Nephron progenitor cell (in vitro differentiated cells): ENCODE measurements at regions not wholly inside any gene's neighbourhood (a gene's known extent, or its start where the extent isn't known, plus 50 kb on each side); places are given as distances from the start of the nearest gene placed in this dataset.
"Not testable (repeated sequence)": the region's sequence is repeated elsewhere in the genome, so short reads cannot be mapped to it uniquely, and the experiment has no call there.

Source experiments
- DNase-seq: peaks from one replicate; pipeline ENCODE4 v3.0.0; 2021
- H3K27ac Mint-ChIP-seq: 2 replicates; pipeline ENCODE4 v1.8.0; 2021; ENCODE audit warnings: mild to moderate bottlenecking, moderate library complexity, mixed read lengths
- H3K27me3 Mint-ChIP-seq: 2 replicates; pipeline ENCODE4 v1.8.0; 2021; ENCODE audit warnings: mild to moderate bottlenecking, low read depth, mixed read lengths; ENCODE audit not compliant: poor library complexity
- H3K36me3 Mint-ChIP-seq: 2 replicates; pipeline ENCODE4 v1.8.0; 2021; ENCODE audit warnings: low read depth, mixed read lengths
- H3K4me1 Mint-ChIP-seq: 2 replicates; pipeline ENCODE4 v1.8.0; 2021; ENCODE audit warnings: mixed read lengths
- H3K4me3 Mint-ChIP-seq: 2 replicates; pipeline ENCODE4 v1.8.0; 2021; ENCODE audit warnings: mild to moderate bottlenecking, moderate library complexity, mixed read lengths
- H3K9me3 Mint-ChIP-seq: 2 replicates; pipeline ENCODE4 v1.8.0; 2021; ENCODE audit warnings: mild to moderate bottlenecking, moderate library complexity, mixed read lengths
- TF ChIP-seq, protein P1 (sequence below): fragments of 200-600 bp; sonication (generic); IDR thresholded peaks from 2 replicates; pipeline ENCODE4 v1.5.0; 2021; ENCODE audit warnings: antibody characterized with exemption

- Mint-ChIP-seq H3K4me3 (no peak overlapping the region), H3K27me3 (no peaks in the 10 kb centered on the region), H3K4me1 (no peaks in the 10 kb centered on the region), H3K9me3 (peaks cover 28% of the 10 kb centered on the region), H3K36me3 (no peaks in the 10 kb centered on the region), H3K27ac (no peak overlapping the region)
- TF ChIP-seq, protein P1, sequence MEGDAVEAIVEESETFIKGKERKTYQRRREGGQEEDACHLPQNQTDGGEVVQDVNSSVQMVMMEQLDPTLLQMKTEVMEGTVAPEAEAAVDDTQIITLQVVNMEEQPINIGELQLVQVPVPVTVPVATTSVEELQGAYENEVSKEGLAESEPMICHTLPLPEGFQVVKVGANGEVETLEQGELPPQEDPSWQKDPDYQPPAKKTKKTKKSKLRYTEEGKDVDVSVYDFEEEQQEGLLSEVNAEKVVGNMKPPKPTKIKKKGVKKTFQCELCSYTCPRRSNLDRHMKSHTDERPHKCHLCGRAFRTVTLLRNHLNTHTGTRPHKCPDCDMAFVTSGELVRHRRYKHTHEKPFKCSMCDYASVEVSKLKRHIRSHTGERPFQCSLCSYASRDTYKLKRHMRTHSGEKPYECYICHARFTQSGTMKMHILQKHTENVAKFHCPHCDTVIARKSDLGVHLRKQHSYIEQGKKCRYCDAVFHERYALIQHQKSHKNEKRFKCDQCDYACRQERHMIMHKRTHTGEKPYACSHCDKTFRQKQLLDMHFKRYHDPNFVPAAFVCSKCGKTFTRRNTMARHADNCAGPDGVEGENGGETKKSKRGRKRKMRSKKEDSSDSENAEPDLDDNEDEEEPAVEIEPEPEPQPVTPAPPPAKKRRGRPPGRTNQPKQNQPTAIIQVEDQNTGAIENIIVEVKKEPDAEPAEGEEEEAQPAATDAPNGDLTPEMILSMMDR = no peak
- DNase-seq = no peak
Observed at GRCh38 chrX:144214651-144215050, 330.8 kb downstream of the UBE2NL start.

DNA sequence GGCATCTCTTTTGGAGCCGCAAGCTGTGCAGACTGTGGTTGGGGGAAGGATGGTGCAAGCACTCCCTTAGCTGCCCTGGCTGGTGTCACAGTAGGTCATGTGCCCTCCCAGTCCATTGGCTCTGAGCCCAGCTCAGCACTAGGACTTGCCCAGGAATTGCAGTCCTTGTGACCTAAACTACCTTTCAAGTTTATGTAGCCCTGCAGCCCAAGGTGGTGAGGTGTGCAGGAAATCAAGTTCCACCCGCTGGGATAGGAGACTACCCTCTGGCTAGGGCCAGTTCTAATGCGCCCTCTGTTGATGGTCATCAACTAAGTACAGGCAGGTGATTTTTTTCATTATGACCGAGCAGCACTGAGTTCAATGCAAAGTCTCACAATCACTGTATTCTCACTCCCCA is 335.2 kb downstream of the UBE2NL start:
- Mint-ChIP-seq H3K27me3 (no peaks in the 10 kb centered on the region), H3K36me3 (no peaks in the 10 kb centered on the region), H3K27ac (no peak overlapping the region), H3K9me3 (peaks cover 28% of the 10 kb centered on the region), H3K4me3 (no peak overlapping the region), H3K4me1 (no peaks in the 10 kb centered on the region)
- TF ChIP-seq, protein P1 = no peak
- peak; percentile 3 for DNase-seq

DNA sequence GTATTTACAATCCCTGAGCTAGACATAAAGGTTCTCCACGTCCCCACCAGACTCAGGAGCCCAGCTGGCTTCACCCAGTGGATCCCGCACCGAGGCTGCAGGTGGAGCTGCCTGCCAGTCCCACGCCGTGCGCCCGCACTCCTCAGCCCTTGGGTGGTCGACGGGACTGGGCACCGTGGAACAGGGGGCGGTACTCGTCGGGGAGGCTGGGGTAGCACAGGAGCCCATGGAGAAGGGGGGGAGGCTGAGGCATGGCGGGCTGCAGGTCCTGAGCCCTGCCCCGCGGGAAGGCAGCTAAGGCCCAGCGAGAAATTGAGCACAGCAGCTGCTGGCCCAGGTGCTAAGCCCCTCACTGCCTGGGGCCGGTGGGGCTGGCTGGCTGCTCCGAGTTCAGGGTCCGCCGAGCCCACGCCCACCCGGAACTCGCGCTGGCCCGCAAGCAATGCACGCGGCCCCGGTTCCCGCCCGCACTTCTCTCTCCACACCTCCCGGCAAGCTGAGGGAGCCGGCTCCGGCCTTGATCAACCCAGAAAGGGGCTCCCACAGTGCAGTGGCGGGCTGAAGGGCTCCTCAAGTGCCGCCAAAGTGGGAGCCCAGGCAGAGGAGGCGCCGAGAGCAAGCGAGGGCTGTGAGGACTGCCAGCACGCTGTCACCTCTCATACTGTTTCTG is 347.4 kb downstream of the UBE2NL start:
- not testable (repeated sequence) for DNase-seq, H3K4me3 Mint-ChIP-seq, H3K27me3 Mint-ChIP-seq, H3K36me3 Mint-ChIP-seq, H3K4me1 Mint-ChIP-seq, H3K27ac Mint-ChIP-seq
- H3K9me3 Mint-ChIP-seq = peaks cover 47% of the 10 kb centered on the region

GRCh38 chrX:144253356-144253755 is 369.5 kb downstream of the UBE2NL start:
- TF ChIP-seq, protein P1 = no peak
- H3K9me3 Mint-ChIP-seq = peaks cover 31% of the 10 kb centered on the region
- DNase-seq = no peak
- no peak overlapping the region for H3K27ac Mint-ChIP-seq
- no peaks in the 10 kb centered on the region for H3K27me3 Mint-ChIP-seq
- no peak overlapping the region for H3K4me3 Mint-ChIP-seq
- no peaks in the 10 kb centered on the region for H3K4me1 Mint-ChIP-seq
- no peaks in the 10 kb centered on the region for H3K36me3 Mint-ChIP-seq

GRCh38 chrX:144259054-144259453 is 375.2 kb downstream of the UBE2NL start:
- no peaks in the 10 kb centered on the region for H3K27me3 Mint-ChIP-seq
- H3K9me3 Mint-ChIP-seq = peaks cover 40% of the 10 kb centered on the region
- H3K4me1 Mint-ChIP-seq = no peaks in the 10 kb centered on the region
- no peak overlapping the region for H3K27ac Mint-ChIP-seq
- DNase-seq = no peak
- no peak overlapping the region for H3K4me3 Mint-ChIP-seq
- TF ChIP-seq, protein P1 = no peak
- H3K36me3 Mint-ChIP-seq = no peaks in the 10 kb centered on the region

- Mint-ChIP-seq H3K27ac (no peak overlapping the region), H3K9me3 (peaks cover 48% of the 10 kb centered on the region), H3K36me3 (no peaks in the 10 kb centered on the region), H3K4me1 (no peaks in the 10 kb centered on the region), H3K27me3 (peaks cover 8% of the 10 kb centered on the region), H3K4me3 (no peak overlapping the region)
- DNase-seq = no peak
- TF ChIP-seq, protein P1 = no peak
Observed at GRCh38 chrX:144265641-144266040, 381.8 kb downstream of the UBE2NL start.
